ENCODE measurements at regions not wholly inside any gene's neighbourhood (a gene's known extent, or its start where the extent isn't known, plus 50 kb on each side); places are given as distances from the start of the nearest gene placed in this dataset.

DNA sequence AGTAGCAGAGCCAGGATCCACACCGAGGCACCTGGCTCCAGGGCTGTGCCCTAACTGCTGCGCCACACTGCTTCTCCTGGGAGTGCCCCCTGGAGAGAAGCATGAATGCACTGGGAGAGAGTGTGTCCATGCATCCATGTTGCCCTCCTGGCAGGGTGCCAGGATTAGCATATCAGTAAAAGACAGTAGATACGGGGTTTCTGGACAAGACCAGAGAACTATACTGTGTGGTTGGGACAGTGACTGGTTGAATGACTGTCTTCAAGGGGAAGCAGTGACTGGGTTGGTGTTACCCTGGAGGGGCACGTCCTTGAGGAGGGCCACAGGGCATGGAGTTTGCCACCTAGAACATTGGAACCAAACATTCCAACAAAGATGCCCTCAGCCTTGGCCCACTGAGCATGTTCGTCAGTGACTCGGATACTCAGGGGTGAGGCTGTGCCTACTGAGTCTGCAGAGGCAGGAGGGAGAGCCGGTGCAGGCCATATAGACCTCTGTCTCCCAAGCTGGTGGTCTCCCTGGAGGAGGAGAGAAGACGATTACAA, 288.8 kb downstream of the CDC5L start:
- WGBS: 96% methylated on average over 8 of the region's 8 CpGs
- no peaks in the 10 kb centered on the region for H3K36me3 ChIP-seq (ENCODE audit: control insufficient read depth in 2 of 2, insufficient read depth in 2 of 2, low read length in 1 of 2)
- no peak for DNase-seq (ENCODE audit: low read depth in 6 of 9, low spot score in 9 of 9)
- peaks cover 0 to 5% of the 10 kb centered on the region in 2 donors for H3K4me1 ChIP-seq (ENCODE audit: control insufficient read depth in 2 of 2, insufficient read depth in 2 of 2, low read length in 2 of 2)
- H3K9me3 ChIP-seq (ENCODE audit: control insufficient read depth in 2 of 2, insufficient read depth in 1 of 2, low read length in 1 of 2): no peaks in the 10 kb centered on the region
- no peak overlapping the region for H3K4me3 ChIP-seq (ENCODE audit: low read length in 2 of 2)
- no peaks in the 10 kb centered on the region for H3K27me3 ChIP-seq (ENCODE audit: control insufficient read depth in 2 of 2, insufficient read depth in 1 of 2, low read length in 1 of 2)
- H3K27ac ChIP-seq (ENCODE audit: low read depth in 1 of 2, low read length in 1 of 2): no peak overlapping the region

DNA sequence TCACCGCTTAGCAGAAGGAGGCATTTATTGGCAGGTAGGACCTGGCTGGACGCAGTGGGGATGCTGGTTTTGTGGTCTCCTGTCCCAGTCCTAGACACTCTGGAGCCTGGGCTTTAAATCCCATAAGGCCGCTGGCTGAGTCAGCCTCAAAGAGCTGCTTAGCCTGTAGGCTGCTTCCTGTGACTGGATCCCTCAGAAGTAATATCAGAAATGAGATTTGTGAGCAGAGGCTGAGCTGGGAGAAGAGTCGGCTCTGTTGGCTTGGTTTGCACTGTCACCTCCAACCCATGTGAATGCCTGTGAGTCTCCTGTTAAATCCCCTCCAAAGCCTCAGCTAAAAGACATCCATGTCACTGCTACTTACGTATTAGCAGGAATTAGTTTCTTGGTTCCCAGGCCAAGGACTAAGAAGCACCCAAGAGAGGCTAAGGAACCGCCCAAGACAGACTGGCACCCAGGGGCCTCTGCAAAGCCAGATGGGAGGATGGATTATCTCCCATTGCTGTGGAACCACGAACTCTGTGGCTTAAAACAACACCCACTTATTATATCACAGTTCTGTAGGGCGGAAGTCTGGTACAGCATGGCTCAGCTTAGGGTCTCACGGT, 289.4 kb downstream of the CDC5L start:
- Histone ChIP-seq H3K27me3 (ENCODE audit: control insufficient read depth in 2 of 2, insufficient read depth in 1 of 2, low read length in 1 of 2) (no peaks in the 10 kb centered on the region), H3K27ac (ENCODE audit: low read depth in 1 of 2, low read length in 1 of 2) (no peak overlapping the region), H3K4me3 (ENCODE audit: low read length in 2 of 2) (no peak overlapping the region), H3K9me3 (ENCODE audit: control insufficient read depth in 2 of 2, insufficient read depth in 1 of 2, low read length in 1 of 2) (no peaks in the 10 kb centered on the region), H3K4me1 (ENCODE audit: control insufficient read depth in 2 of 2, insufficient read depth in 2 of 2, low read length in 2 of 2) (peaks cover 0 to 5% of the 10 kb centered on the region in 2 donors), H3K36me3 (ENCODE audit: control insufficient read depth in 2 of 2, insufficient read depth in 2 of 2, low read length in 1 of 2) (no peaks in the 10 kb centered on the region)
- WGBS: 96% methylated on average over 9 of the region's 9 CpGs
- DNase-seq (ENCODE audit: low read depth in 6 of 9, low spot score in 9 of 9): no peak

DNA sequence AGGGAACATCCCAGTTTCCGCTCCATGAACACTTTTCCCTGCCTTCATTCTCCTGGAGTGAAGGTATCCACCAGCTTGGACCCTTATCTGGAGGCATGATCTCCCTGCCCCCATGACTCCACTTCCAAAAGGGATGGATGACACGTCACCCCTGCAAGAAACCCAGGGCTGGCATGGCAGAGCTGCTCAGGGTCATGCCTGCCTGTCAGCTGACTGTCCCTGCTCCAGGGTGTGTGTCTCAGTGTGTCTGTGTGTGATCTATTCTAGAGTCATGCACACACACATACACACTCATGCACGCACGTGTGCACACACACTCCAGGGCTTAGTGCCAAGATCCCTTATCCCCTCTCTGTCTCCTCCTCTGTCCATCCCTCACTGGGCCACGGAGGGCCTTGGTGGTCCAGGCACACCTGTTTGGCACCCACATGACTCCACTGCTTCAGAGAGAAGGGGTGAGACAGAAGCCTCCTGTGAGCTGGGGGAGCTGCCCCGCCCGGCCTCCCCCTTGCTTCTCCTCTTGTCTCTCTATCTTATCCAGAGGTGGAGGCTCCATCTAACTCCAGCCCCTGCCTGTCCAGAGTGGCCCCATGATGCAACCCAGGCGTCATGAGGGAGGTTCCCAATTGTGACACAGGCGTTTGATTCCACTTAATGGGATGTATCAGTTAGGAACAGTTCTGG, 290.9 kb downstream of the CDC5L start:
- Histone ChIP-seq H3K27ac (ENCODE audit: low read depth in 1 of 2, low read length in 1 of 2) (no peak overlapping the region), H3K4me1 (ENCODE audit: control insufficient read depth in 2 of 2, insufficient read depth in 2 of 2, low read length in 2 of 2) (peaks cover 0 to 5% of the 10 kb centered on the region in 2 donors), H3K9me3 (ENCODE audit: control insufficient read depth in 2 of 2, insufficient read depth in 1 of 2, low read length in 1 of 2) (no peaks in the 10 kb centered on the region), H3K36me3 (ENCODE audit: control insufficient read depth in 2 of 2, insufficient read depth in 2 of 2, low read length in 1 of 2) (no peaks in the 10 kb centered on the region), H3K4me3 (ENCODE audit: low read length in 2 of 2) (no peak overlapping the region), H3K27me3 (ENCODE audit: control insufficient read depth in 2 of 2, insufficient read depth in 1 of 2, low read length in 1 of 2) (no peaks in the 10 kb centered on the region)
- DNase-seq (ENCODE audit: low read depth in 6 of 9, low spot score in 9 of 9): no peak
- WGBS: 91% methylated on average over 9 of the region's 9 CpGs

GRCh38 chr6:44679438-44680201, 292.1 kb downstream of the CDC5L start:
- WGBS: 84% methylated on average over 6 of the region's 6 CpGs
- Histone ChIP-seq H3K4me3 (ENCODE audit: low read length in 2 of 2) (no peak overlapping the region), H3K36me3 (ENCODE audit: control insufficient read depth in 2 of 2, insufficient read depth in 2 of 2, low read length in 1 of 2) (no peaks in the 10 kb centered on the region), H3K27me3 (ENCODE audit: control insufficient read depth in 2 of 2, insufficient read depth in 1 of 2, low read length in 1 of 2) (no peaks in the 10 kb centered on the region), H3K9me3 (ENCODE audit: control insufficient read depth in 2 of 2, insufficient read depth in 1 of 2, low read length in 1 of 2) (no peaks in the 10 kb centered on the region), H3K4me1 (ENCODE audit: control insufficient read depth in 2 of 2, insufficient read depth in 2 of 2, low read length in 2 of 2) (peaks cover 0 to 5% of the 10 kb centered on the region in 2 donors), H3K27ac (ENCODE audit: low read depth in 1 of 2, low read length in 1 of 2) (no peak overlapping the region)
- DNase-seq (ENCODE audit: low read depth in 6 of 9, low spot score in 9 of 9): no peak

- WGBS: 90% methylated on average over 4 of the region's 4 CpGs
- Histone ChIP-seq H3K9me3 (ENCODE audit: control insufficient read depth in 2 of 2, insufficient read depth in 1 of 2, low read length in 1 of 2) (no peaks in the 10 kb centered on the region), H3K27ac (ENCODE audit: low read depth in 1 of 2, low read length in 1 of 2) (no peak overlapping the region), H3K4me1 (ENCODE audit: control insufficient read depth in 2 of 2, insufficient read depth in 2 of 2, low read length in 2 of 2) (peaks cover 0 to 5% of the 10 kb centered on the region in 2 donors), H3K4me3 (ENCODE audit: low read length in 2 of 2) (no peak overlapping the region), H3K27me3 (ENCODE audit: control insufficient read depth in 2 of 2, insufficient read depth in 1 of 2, low read length in 1 of 2) (no peaks in the 10 kb centered on the region), H3K36me3 (ENCODE audit: control insufficient read depth in 2 of 2, insufficient read depth in 2 of 2, low read length in 1 of 2) (no peaks in the 10 kb centered on the region)
- peak in 1 of 9 donors; percentile 9 for DNase-seq (ENCODE audit: low read depth in 6 of 9, low spot score in 9 of 9)
These were observed 292.8 kb downstream of the CDC5L start for GRCh38 chr6:44680202-44680720.

DNA sequence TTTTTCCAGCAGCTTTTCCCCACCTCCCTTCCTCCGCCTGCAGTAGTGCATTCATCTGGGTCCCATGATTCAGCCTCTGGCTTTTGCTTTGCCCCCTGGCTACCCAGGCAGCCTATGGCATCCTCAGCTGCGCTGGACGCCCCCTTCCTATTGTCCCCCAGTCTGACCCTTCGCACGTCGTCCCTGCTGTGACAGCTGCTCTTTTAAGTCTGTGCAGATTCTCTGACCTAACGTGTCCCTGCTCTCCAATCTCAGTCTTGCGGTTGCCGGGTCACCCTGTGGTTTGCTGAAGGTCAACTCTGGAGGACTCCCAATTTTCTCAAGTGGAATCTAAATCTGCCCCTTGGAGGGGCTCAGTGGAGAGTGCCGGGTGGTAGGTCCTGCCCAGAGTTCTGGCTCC, 294.3 kb downstream of the CDC5L start:
- 91% methylated on average over 10 of the region's 10 CpGs for WGBS
- DNase-seq (ENCODE audit: low read depth in 6 of 9, low spot score in 9 of 9): no peak

GRCh38 chr6:44682280-44682679, 294.8 kb downstream of the CDC5L start:
- 89% methylated on average over 6 of the region's 6 CpGs for WGBS
- Histone ChIP-seq H3K4me3 (ENCODE audit: low read length in 2 of 2) (no peak overlapping the region), H3K4me1 (ENCODE audit: control insufficient read depth in 2 of 2, insufficient read depth in 2 of 2, low read length in 2 of 2) (peaks cover 0 to 5% of the 10 kb centered on the region in 2 donors), H3K9me3 (ENCODE audit: control insufficient read depth in 2 of 2, insufficient read depth in 1 of 2, low read length in 1 of 2) (no peaks in the 10 kb centered on the region), H3K27me3 (ENCODE audit: control insufficient read depth in 2 of 2, insufficient read depth in 1 of 2, low read length in 1 of 2) (no peaks in the 10 kb centered on the region), H3K27ac (ENCODE audit: low read depth in 1 of 2, low read length in 1 of 2) (no peak overlapping the region), H3K36me3 (ENCODE audit: control insufficient read depth in 2 of 2, insufficient read depth in 2 of 2, low read length in 1 of 2) (no peaks in the 10 kb centered on the region)
- no peak for DNase-seq (ENCODE audit: low read depth in 6 of 9, low spot score in 9 of 9)

More for the DNA sequence above, 294.3 kb downstream of the CDC5L start:
- Histone ChIP-seq H3K27me3 (ENCODE audit: control insufficient read depth in 2 of 2, insufficient read depth in 1 of 2, low read length in 1 of 2) (no peaks in the 10 kb centered on the region), H3K4me1 (ENCODE audit: control insufficient read depth in 2 of 2, insufficient read depth in 2 of 2, low read length in 2 of 2) (peaks cover 0 to 5% of the 10 kb centered on the region in 2 donors), H3K4me3 (ENCODE audit: low read length in 2 of 2) (no peak overlapping the region), H3K27ac (ENCODE audit: low read depth in 1 of 2, low read length in 1 of 2) (no peak overlapping the region), H3K9me3 (ENCODE audit: control insufficient read depth in 2 of 2, insufficient read depth in 1 of 2, low read length in 1 of 2) (no peaks in the 10 kb centered on the region), H3K36me3 (ENCODE audit: control insufficient read depth in 2 of 2, insufficient read depth in 2 of 2, low read length in 1 of 2) (no peaks in the 10 kb centered on the region)

GRCh38 chr6:44682987-44683779, 295.7 kb downstream of the CDC5L start:
- no peak for DNase-seq (ENCODE audit: low read depth in 6 of 9, low spot score in 9 of 9)
- no peak overlapping the region for H3K4me3 ChIP-seq (ENCODE audit: low read length in 2 of 2)
- no peaks in the 10 kb centered on the region for H3K36me3 ChIP-seq (ENCODE audit: control insufficient read depth in 2 of 2, insufficient read depth in 2 of 2, low read length in 1 of 2)
- no peaks in the 10 kb centered on the region for H3K9me3 ChIP-seq (ENCODE audit: control insufficient read depth in 2 of 2, insufficient read depth in 1 of 2, low read length in 1 of 2)
- no peaks in the 10 kb centered on the region for H3K27me3 ChIP-seq (ENCODE audit: control insufficient read depth in 2 of 2, insufficient read depth in 1 of 2, low read length in 1 of 2)
- 89% methylated on average over 13 of the region's 13 CpGs for WGBS
- H3K27ac ChIP-seq (ENCODE audit: low read depth in 1 of 2, low read length in 1 of 2): no peak overlapping the region
- H3K4me1 ChIP-seq (ENCODE audit: control insufficient read depth in 2 of 2, insufficient read depth in 2 of 2, low read length in 2 of 2): peaks cover 0 to 5% of the 10 kb centered on the region in 2 donors
